HCT116 (cell line): ENCODE measurements at regions not wholly inside any gene's neighbourhood (a gene's known extent, or its start where the extent isn't known, plus 50 kb on each side); places are given as distances from the start of the nearest gene placed in this dataset.

Experiments used
- CTCF ChIP-seq, 3 experiments: fragments of 200-600 bp in 1 of 3; sonication (generic) in 1 of 3; IDR thresholded peaks in 2 of 3; conservative IDR thresholded peaks in 1 of 3; 2 replicates each; pipeline ENCODE4 v1.5.1; 2012 to 2017; ENCODE audit warnings: low read depth in 2 of 3, low read length in 2 of 3, antibody characterized with exemption in 1 of 3, borderline replicate concordance in 1 of 3, control low read depth in 1 of 3, mild to moderate bottlenecking in 1 of 3, mixed read lengths in 1 of 3, mixed run types in 1 of 3, moderate library complexity in 1 of 3; ENCODE audit not compliant: insufficient read depth in 1 of 3
- EGR1 ChIP-seq: IDR thresholded peaks from 2 replicates; pipeline ENCODE4 v1.6.1; 2012; ENCODE audit warnings: low read depth
- EZH2 ChIP-seq: fragments of 200-600 bp; sonication (generic); IDR thresholded peaks from 2 replicates; pipeline ENCODE4 v1.6.1; 2017; ENCODE audit warnings: antibody characterized with exemption, mixed run types
- EZH2phosphoT487 ChIP-seq: fragments of 200-600 bp; IDR thresholded peaks from 2 replicates; pipeline ENCODE4 v1.6.1; 2018; ENCODE audit warnings: antibody characterized with exemption, borderline replicate concordance
- JUND ChIP-seq: IDR thresholded peaks from 2 replicates; pipeline ENCODE4 v1.6.1; 2012
- POLR2A ChIP-seq: IDR thresholded peaks from 2 replicates; pipeline ENCODE4 v1.7.0; 2011; ENCODE audit warnings: borderline replicate concordance; ENCODE audit not compliant: insufficient read depth, insufficient read length; ENCODE audit errors: extremely low read depth
- POLR2AphosphoS5 ChIP-seq: IDR thresholded peaks from 2 replicates; pipeline ENCODE4 v1.6.1; 2011; ENCODE audit warnings: mild to moderate bottlenecking, low read depth, low read length, moderate library complexity
- RAD21 ChIP-seq: IDR thresholded peaks from 2 replicates; pipeline ENCODE4 v1.6.1; 2012; ENCODE audit warnings: low read depth, mild to moderate bottlenecking
- SP1 ChIP-seq: IDR thresholded peaks from 2 replicates; pipeline ENCODE4 v1.6.1; 2012; ENCODE audit warnings: low read depth
- SRF ChIP-seq: IDR thresholded peaks from 2 replicates; pipeline ENCODE4 v1.6.1; 2012; ENCODE audit warnings: low read depth
- YY1 ChIP-seq: IDR thresholded peaks from 2 replicates; pipeline ENCODE4 v1.6.1; 2011; ENCODE audit warnings: low read length, low read depth, moderate library complexity, mild to moderate bottlenecking; ENCODE audit not compliant: insufficient replicate concordance; ENCODE audit errors: extremely low read depth
- TF ChIP-seq, protein P1 (sequence below): IDR thresholded peaks from 2 replicates; pipeline ENCODE4 v1.6.1; 2011; ENCODE audit warnings: mild to moderate bottlenecking, low read length, moderate library complexity; ENCODE audit not compliant: insufficient replicate concordance; ENCODE audit errors: extremely low read depth

- TF ChIP-seq, protein P1, sequence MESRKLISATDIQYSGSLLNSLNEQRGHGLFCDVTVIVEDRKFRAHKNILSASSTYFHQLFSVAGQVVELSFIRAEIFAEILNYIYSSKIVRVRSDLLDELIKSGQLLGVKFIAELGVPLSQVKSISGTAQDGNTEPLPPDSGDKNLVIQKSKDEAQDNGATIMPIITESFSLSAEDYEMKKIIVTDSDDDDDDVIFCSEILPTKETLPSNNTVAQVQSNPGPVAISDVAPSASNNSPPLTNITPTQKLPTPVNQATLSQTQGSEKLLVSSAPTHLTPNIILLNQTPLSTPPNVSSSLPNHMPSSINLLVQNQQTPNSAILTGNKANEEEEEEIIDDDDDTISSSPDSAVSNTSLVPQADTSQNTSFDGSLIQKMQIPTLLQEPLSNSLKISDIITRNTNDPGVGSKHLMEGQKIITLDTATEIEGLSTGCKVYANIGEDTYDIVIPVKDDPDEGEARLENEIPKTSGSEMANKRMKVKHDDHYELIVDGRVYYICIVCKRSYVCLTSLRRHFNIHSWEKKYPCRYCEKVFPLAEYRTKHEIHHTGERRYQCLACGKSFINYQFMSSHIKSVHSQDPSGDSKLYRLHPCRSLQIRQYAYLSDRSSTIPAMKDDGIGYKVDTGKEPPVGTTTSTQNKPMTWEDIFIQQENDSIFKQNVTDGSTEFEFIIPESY = no peak
- TF ChIP-seq EZH2phosphoT487 (no peak), CTCF (IDR thresholded peaks at IDR 0.05 in 2 of 3, conservative IDR thresholded peaks at IDR 0.05 in 1 of 3; ENCODE audit: borderline replicate concordance in 1 of 3, insufficient read depth in 1 of 3, low read depth in 2 of 3, low read length in 2 of 3) (no peak), SRF (no peak), SP1 (no peak), POLR2A (no peak), POLR2AphosphoS5 (no peak), EZH2 (no peak), EGR1 (no peak), JUND (no peak), YY1 (no peak), RAD21 (no peak)
These were observed 296.4 kb upstream of the STS start for GRCh38 chrX:6851140-6851539.
